ENCODE measurements at regions not wholly inside any gene's neighbourhood (a gene's known extent, or its start where the extent isn't known, plus 50 kb on each side); places are given as distances from the start of the nearest gene placed in this dataset.
A peak's percentile ranks its signal among the peaks of the same experiment; 100 is the strongest.

DNA sequence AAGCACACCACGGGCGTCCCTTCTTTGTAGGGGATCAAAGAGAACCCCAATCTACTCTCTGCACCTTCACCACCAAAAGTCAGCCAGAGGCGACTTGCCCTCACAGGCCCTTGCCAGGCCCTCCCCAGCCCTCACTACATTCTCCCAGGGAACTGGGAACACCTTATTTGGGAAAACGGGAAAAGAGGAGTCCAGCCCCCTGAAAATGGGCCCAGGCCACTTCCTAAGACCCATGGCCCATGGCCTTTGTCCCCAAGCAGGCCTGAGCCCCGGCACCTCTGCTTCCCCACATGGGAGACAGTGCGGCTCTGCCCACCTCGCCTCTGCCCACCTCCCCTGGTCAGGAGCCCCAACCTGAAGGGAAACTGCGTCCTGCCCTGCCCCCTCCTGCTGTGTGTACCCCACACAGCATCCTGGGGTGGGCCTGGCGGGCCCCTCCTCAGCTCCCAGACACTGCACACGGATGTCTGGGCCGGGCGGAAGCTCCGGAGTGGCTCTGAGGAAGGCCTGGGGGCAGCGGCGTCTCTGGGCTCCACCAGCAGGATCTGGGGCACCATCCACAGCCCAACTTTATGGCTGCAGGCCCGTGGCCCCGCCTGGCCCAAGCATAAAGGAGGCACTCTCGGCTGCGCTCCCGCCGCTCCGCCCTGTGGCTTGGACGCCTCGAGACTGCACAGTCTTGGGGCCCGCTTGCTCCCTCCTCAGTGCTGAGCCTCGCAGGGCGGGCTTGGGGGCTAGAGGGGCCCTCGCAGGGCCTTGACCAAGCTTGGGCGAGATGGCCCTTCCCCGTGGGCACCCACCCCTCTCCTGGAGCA lies 70.3 kb upstream of the GPC1 start:
- ATAC-seq (no peak), DNase-seq (peak in 2 of 6 donors; percentile 11 to 62), FAIRE-seq (no peak)
- 85 to 90% methylated on average over 29 to 30 of the region's 30 CpGs for WGBS, 2 donors
- Histone ChIP-seq H3K4me3 (no peak overlapping the region), H3K9me3 (no peaks in the 10 kb centered on the region), H3K4me1 (peaks cover 0 to 6% (median 0%) of the 10 kb centered on the region in 3 donors), H3K36me3 (no peaks in the 10 kb centered on the region), H3K27me3 (no peaks in the 10 kb centered on the region), H3K27ac (no peak overlapping the region)
- intact Hi-C loops (cut with DNase I): no loop called here
- TF ChIP-seq CTCF (IDR thresholded peaks at IDR 0.05): no peak

DNA sequence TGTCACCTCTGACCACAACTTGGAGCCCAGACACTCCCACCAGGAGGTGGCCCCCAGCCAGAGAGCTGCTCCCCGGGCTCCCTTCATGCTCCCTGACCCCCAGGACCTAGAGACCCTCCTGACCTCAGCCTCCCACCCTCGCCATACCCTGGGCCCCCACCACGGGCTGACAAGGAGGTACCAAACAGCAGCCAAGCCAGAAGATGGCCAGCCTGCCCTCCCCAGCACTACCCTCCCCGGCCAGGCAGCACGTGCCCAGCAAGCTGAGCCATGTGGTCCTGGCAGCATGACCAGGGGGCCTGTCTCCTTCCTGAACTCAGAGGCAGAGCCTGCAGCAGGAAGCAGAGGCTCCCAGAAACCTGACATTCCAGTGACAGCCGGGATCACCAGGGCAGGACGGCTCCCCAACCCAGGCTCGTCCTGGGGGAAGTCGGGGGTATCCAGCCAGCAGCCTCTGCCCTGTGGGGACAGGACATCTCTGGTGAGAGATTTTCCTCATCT lies 69.4 kb upstream of the GPC1 start:
- ATAC-seq (no peak), FAIRE-seq (no peak), DNase-seq (peak in 2 of 6 donors; percentile 11 to 55)
- no peak for TF ChIP-seq CTCF (IDR thresholded peaks at IDR 0.05)
- intact Hi-C loops (cut with DNase I): no loop called here
- H3K9me3 ChIP-seq: no peaks in the 10 kb centered on the region
- no peak overlapping the region for H3K27ac ChIP-seq
- peaks cover 0 to 9% (median 0%) of the 10 kb centered on the region in 3 donors for H3K4me1 ChIP-seq
- H3K36me3 ChIP-seq: no peaks in the 10 kb centered on the region
- WGBS, 2 donors: 61 to 64% methylated on average over 8 to 9 of the region's 9 CpGs
- no peak overlapping the region for H3K4me3 ChIP-seq
- H3K27me3 ChIP-seq: no peaks in the 10 kb centered on the region

GRCh38 chr2:240366901-240367300 lies 68.6 kb upstream of the GPC1 start:
- intact Hi-C loops (cut with DNase I): no loop called here
- Histone ChIP-seq H3K27me3 (no peaks in the 10 kb centered on the region), H3K9me3 (no peaks in the 10 kb centered on the region), H3K4me1 (peaks cover 0 to 9% (median 0%) of the 10 kb centered on the region in 3 donors), H3K36me3 (no peaks in the 10 kb centered on the region), H3K27ac (no peak overlapping the region), H3K4me3 (no peak overlapping the region)
- no peak for ATAC-seq
- TF ChIP-seq CTCF (IDR thresholded peaks at IDR 0.05): no peak
- 84 to 93% methylated on average over 19 of the region's 19 CpGs for WGBS, 2 donors
- no peak for FAIRE-seq
- DNase-seq: no peak

DNA sequence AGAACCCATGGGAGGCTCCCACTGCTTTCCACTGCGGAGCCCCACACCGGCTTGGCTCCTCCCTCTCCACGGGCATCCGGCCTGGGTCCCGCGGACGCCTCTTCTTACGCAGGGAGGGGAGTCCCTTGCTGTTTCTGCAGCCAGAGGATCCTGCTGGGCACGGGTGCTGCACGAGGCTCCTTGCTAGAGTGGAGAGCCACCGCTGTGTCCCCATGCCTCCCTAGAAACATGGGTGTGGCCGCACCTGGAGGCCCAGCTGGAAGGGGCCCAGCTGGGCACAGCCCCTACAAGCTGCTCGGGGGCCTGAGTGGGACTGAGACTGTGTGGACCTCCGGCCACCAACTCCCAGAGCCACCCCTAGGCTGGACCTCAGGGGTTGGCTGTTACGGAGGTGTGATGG lies 67.7 kb upstream of the GPC1 start:
- no peak overlapping the region for H3K27ac ChIP-seq
- 93 to 94% methylated on average over 12 to 15 of the region's 15 CpGs for WGBS, 2 donors
- H3K9me3 ChIP-seq: no peaks in the 10 kb centered on the region
- no peak for ATAC-seq
- H3K4me3 ChIP-seq: no peak overlapping the region
- H3K36me3 ChIP-seq: no peaks in the 10 kb centered on the region
- no peak for FAIRE-seq
- H3K27me3 ChIP-seq: no peaks in the 10 kb centered on the region
- peaks cover 0 to 9% (median 0%) of the 10 kb centered on the region in 3 donors for H3K4me1 ChIP-seq
- no peak for TF ChIP-seq CTCF (IDR thresholded peaks at IDR 0.05)
- intact Hi-C loops (cut with DNase I): no loop called here
- DNase-seq: peak in 2 of 6 donors; percentile 17 to 44

Measured in pancreas (tissue), 10 donors.